AG04450 (cell line): ENCODE measurements at regions not wholly inside any gene's neighbourhood (a gene's known extent, or its start where the extent isn't known, plus 50 kb on each side); places are given as distances from the start of the nearest gene placed in this dataset.

Experiments
- CTCF ChIA-PET: fragments of 300-600, 350-600 bp; formaldehyde crosslinking; extraction: SDS; loops from one replicate; lab custom pipeline; 2022; ENCODE audit warnings: antibody characterized with exemption, inconsistent platforms; lab: Charles Lee
- POLR2A ChIA-PET: fragments of 350-600 bp; formaldehyde crosslinking; extraction: SDS; loops from one replicate; lab custom pipeline; 2021; ENCODE audit warnings: antibody characterized with exemption, inconsistent platforms; lab: Yijun Ruan, JAX
- DNase-seq: peaks from one replicate; pipeline ENCODE4 v3.0.0-alpha.2; 2011; ENCODE audit warnings: low read depth, low spot score
- H3K27ac ChIP-seq: one replicate; pipeline ENCODE4 v1.5.1; 2012; ENCODE audit warnings: low read depth, low read length, control low read depth
- H3K27me3 ChIP-seq: one replicate; pipeline ENCODE4 v1.6.0; 2012; ENCODE audit warnings: low read length; ENCODE audit not compliant: control insufficient read depth, insufficient read depth
- H3K4me3 ChIP-seq: 2 replicates; pipeline ENCODE4 v1.5.1; 2011; ENCODE audit warnings: mild to moderate bottlenecking, low read depth, low read length, control low read depth
- H3K9me3 ChIP-seq: 2 replicates; pipeline ENCODE4 v1.5.1; 2012; ENCODE audit warnings: low read length; ENCODE audit not compliant: control insufficient read depth, insufficient read depth
- CTCF ChIP-seq: IDR thresholded peaks from 2 replicates; pipeline ENCODE4 v1.5.1; 2011; ENCODE audit warnings: low read depth, low read length, control low read depth, inconsistent platforms

- POLR2A ChIA-PET, result no interaction called here
- Histone ChIP-seq H3K27me3 (no peaks in the 10 kb centered on the region), H3K27ac (no peak overlapping the region), H3K9me3 (0 out of 2 replicates have a peak, but pooled peaks cover 2% of the 10 kb centered on the region), H3K4me3 (no peak overlapping the region)
- TF ChIP-seq CTCF, result no peak
- no peak for DNase-seq
- CTCF ChIA-PET, result no interaction called here
Measured at GRCh38 chr3:174413062-174413912, 445.8 kb upstream of the NAALADL2 start.

DNA sequence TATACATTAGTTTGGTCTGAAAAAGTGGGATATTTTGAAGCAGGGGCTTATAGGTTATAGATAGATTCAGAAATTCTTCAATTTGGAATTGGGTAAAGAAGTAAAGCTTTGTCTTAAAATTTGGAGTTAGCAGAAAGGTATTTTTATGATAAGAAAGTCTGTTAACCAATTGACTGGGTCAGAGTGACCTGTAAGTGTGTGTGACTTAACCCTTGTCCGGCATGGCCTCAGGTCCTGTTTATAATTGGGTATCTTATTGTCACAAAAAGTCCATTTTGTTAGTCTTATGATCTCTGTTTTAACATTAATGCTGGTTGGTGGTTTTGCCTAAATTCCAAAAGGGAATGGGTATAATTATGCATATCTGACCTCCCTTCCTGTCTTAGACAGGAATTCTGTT lies 444.2 kb upstream of the NAALADL2 start:
- Histone ChIP-seq H3K4me3 (no peak overlapping the region), H3K27me3 (no peaks in the 10 kb centered on the region), H3K27ac (no peak overlapping the region), H3K9me3 (no peaks in the 10 kb centered on the region)
- CTCF ChIA-PET, result no interaction called here
- POLR2A ChIA-PET, result no interaction called here
- DNase-seq, result no peak
- no peak for TF ChIP-seq CTCF

DNA sequence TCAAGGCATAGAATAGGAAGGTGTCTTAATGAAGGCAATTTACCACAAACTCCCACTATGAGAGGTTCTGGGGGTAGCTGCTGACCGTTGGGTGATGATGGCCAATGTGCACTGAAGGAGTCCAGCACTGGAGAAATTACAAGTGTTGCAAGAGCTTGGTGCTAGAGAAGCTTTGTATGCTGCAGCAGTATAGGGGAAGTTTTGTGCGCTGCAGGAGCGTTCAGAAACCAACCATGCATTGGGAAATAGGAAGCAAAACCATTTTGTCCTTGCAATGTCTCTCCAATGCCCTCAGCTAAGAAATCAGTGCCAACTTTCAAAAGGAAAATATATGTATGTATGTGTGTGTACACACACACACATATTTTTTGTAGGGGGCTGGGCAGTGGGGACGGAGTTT lies 441.6 kb upstream of the NAALADL2 start:
- POLR2A ChIA-PET, result no interaction called here
- DNase-seq, result no peak
- H3K27ac ChIP-seq, result no peak overlapping the region
- no peaks in the 10 kb centered on the region for H3K9me3 ChIP-seq
- no peak for TF ChIP-seq CTCF
- no peak overlapping the region for H3K4me3 ChIP-seq
- H3K27me3 ChIP-seq, result no peaks in the 10 kb centered on the region
- CTCF ChIA-PET, result no interaction called here

DNA sequence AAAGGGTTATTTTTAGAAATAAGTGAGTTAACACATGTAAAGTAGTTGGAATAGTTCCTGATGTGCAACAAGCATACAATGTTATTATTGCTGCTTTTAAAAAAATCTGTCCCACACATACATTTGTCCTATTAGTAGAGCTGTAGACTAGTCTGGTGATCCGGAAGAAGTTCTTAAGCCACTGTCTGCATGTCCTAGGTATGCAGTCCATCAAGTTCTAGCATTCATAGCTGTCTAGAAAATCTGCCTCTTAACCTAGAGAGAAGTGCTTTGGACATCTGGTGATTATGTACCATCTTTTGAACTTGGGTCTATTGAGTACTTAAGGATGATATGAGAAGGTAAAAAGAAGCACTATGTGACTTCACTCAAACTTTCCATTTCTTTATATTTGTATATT lies 439.9 kb upstream of the NAALADL2 start:
- H3K4me3 ChIP-seq, result no peak overlapping the region
- TF ChIP-seq CTCF, result no peak
- ChIA-PET POLR2A (no interaction called here), CTCF (no interaction called here)
- no peaks in the 10 kb centered on the region for H3K27me3 ChIP-seq
- no peak overlapping the region for H3K27ac ChIP-seq
- H3K9me3 ChIP-seq, result no peaks in the 10 kb centered on the region
- no peak for DNase-seq

- ChIA-PET POLR2A (interaction anchor here (0.5 kb wide), 1 partner anchor 16 kb away, joined by 3 read pairs; no protein-coding TSS in a partner anchor), CTCF (no interaction called here)
- H3K27me3 ChIP-seq, result no peaks in the 10 kb centered on the region
- TF ChIP-seq CTCF, result no peak
- DNase-seq, result no peak
- H3K27ac ChIP-seq, result no peak overlapping the region
- no peak overlapping the region for H3K4me3 ChIP-seq
- H3K9me3 ChIP-seq, result no peaks in the 10 kb centered on the region
Measured at GRCh38 chr3:174423936-174424335, 435.2 kb upstream of the NAALADL2 start.
